ENCODE measurements at regions not wholly inside any gene's neighbourhood (a gene's known extent, or its start where the extent isn't known, plus 50 kb on each side); places are given as distances from the start of the nearest gene placed in this dataset.

DNA sequence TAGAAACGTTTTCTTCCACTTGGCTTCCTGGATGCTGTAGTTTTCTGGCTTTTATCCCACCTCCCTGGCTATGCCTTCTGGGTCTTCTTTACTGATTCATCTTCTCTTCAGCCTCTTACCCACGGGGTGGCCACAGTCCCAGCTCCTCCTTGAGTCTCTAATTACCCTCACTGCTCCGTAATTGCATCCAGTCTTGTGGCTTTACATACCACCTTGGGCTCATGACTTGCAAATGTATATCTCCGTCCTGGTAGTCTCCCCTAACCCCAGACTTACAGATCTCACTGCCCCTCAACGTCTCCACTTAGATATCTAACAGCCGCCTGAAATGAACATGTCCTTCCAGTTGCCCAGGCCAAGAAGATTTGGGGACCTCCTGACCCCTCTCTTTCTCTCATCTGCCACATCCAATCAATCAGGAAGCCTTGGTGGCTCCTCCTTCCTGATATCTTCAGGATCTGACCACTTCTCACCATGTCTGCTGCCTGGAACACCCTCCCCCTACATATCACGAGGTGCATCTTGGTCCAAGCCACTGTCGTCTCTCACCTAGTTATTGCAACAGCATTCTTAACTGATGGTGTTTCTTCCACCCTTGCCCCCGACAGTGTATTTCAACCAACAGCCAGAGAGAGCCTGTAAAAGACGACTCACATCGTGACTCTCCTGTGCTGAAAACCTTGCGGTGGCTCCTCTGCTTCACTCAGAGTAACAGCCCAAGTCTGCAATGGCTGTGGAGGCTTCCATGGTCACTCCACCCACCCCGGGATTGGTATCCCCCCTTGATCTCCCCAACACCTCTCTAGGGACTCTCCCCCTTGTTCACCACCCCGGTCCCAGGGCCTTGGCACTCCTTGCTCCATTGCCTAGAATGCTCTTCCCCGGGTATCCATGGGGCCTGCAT lies 219.0 kb upstream of the POU3F1 start:
- no peak for DNase-seq (ENCODE audit: low read depth in 2 of 2)

DNA sequence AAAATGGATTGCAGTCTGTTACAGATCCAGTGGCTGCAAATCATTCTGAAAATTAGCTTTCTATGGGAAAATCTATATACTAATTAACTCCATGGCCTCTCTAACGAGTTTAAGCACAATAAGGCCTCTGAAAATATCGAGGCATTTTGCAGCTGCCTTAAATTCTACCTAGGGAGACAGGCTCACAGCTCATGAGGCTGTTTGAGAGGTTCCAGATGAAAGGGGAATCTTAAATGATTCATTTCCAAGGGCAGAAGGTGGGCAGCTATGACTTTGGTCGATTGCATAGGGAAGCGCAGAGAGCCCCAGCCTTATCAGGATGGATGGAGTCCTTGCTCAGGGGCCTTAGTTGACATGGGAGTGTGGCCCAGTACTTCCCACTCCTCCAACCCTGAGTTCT lies 216.8 kb upstream of the POU3F1 start:
- no peak for DNase-seq (ENCODE audit: low read depth in 2 of 2)

DNA sequence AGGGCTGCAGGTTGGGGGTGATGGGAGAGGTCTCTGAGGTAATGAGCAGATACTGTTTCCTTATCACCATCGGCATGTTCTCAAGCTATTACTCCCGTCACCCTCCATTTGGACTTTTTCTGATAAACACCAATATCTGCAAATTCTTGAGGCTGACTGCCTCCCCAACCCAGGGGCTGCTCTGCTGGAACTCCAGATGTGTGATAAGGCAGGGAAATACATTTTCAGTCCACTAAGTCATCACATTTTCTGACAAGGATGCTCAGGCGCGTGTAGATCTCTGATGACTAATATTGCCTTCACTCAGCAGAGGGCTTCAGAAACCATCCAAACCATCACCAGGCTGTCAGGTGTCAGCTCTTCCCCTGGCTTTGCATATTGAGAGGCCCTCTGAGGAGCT lies 215.0 kb upstream of the POU3F1 start:
- no peak for DNase-seq (ENCODE audit: low read depth in 2 of 2)

DNA sequence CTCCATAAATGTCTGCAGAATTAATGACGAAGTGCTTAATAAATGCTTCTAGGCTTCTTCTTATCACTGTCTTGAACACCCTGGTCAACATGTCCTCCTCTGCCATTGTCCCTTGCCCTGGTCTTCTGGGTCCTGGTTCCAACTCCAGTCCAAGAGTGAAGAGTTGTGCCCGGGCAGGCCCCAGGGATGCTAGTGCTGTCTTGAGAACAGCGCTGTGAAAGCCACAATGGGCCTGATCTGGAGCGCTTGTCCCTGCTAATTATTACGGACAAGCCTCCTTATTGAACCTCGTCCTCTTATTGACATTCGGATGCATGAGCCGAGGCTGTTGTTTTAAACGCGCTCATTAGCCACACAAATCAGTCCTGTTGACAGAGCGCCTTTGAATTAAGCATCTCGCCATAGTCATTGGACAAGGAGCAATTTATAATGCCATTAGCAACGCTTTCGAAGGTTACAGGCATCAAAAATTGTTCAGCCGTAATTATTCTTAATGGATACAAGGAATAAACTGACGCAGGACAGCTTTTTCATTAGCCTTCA lies 211.6 kb upstream of the POU3F1 start:
- DNase-seq (ENCODE audit: low read depth in 2 of 2), result no peak

DNA sequence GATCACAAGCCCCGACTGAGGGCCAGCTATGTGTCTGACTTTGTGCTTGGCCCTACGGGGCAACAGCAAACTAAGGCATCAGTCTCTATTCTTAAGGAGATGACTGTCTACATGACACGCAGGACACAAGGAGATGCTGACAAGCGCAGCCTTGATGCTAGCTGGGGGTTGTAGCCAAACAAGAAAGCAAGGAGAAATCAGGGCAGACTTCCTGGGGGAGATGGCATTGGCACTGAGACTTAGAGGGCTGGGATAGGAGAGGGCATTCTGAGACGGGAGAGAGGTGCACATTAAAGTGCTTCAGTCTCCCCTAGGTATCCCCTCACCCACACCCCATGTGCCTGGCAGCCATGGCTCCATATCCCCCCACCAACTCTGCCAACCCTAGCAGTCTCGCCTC lies 210.8 kb upstream of the POU3F1 start:
- DNase-seq (ENCODE audit: low read depth in 2 of 2), result no peak

DNA sequence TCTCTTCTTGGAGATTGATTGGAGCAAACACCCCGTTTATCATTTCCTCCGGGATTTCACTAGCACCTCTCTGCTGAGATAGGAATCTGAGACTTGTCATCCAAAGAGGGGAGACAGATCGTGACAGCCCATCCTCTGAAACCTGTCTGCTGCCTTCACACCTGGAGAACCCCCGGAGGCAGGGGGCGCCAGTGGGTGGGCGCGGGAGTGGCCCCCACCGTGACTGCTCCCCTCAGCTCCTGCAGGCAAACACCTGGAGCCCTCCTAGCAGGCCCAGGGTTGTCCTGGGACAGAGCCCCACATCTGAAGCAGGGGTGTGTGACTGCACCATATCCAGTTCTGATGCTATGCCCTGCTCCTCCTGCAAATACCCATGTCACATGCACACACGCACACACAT lies 209.5 kb upstream of the POU3F1 start:
- DNase-seq (ENCODE audit: low read depth in 2 of 2), result no peak

DNA sequence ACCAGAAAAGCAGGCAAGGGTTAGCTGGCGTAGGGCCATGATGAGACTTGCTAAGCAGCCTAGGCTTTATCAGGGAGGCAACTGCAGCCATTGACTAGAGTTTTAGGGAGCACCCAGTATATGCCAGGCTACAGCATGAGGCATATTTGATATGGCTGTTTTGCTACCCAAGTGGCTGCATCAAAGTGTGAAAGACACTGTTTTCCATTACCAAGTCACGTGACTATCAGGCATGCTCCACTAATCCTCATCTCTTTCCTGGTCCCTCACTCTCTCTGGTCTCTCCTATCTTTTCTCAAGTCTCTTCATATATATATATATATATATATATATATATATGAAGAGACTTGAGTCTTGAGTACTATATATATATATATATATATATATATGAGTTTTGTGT lies 206.7 kb upstream of the POU3F1 start:
- no peak for DNase-seq (ENCODE audit: low read depth in 2 of 2)

DNA sequence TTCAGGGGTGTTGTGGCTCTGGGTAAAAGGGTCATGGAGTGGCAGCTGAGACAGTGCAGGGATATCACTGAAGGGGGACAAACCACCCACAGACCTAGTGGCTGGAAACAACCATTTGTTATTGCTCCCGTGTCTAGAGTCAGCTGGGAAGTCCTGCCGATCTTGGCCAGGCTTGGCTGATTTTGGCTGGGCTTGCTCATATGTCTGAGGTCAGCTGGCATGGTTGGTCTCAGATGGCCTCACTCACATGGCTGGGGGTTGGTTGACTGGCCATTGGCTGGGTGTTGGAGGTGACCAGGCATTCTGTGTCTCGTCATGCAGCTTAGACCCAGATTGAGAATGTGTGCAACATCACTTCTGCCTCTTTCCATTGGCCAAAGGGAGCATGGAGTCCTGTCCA lies 203.8 kb upstream of the POU3F1 start:
- no peak for DNase-seq (ENCODE audit: low read depth in 2 of 2)

DNA sequence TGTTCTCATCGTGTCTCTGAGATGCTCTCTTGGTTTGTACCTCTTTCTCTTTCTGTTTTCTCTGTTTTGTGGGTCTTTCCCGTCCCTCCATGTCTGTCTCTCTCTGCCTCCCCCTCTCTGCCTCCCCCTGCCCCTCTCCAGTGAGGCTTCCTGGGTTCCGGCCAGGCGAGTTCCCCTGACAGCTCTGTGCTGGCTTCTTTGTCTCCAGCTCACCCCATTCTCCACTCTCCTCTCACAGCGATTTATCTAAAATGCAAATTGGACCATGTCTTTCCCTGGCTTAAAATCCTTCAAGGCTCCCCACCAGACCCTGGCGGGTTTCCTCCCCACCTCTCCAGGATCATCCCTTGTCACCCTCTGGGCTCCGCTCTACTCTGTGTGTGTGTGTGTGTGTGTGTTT lies 202.4 kb upstream of the POU3F1 start:
- DNase-seq (ENCODE audit: low read depth in 2 of 2), result no peak

DNA sequence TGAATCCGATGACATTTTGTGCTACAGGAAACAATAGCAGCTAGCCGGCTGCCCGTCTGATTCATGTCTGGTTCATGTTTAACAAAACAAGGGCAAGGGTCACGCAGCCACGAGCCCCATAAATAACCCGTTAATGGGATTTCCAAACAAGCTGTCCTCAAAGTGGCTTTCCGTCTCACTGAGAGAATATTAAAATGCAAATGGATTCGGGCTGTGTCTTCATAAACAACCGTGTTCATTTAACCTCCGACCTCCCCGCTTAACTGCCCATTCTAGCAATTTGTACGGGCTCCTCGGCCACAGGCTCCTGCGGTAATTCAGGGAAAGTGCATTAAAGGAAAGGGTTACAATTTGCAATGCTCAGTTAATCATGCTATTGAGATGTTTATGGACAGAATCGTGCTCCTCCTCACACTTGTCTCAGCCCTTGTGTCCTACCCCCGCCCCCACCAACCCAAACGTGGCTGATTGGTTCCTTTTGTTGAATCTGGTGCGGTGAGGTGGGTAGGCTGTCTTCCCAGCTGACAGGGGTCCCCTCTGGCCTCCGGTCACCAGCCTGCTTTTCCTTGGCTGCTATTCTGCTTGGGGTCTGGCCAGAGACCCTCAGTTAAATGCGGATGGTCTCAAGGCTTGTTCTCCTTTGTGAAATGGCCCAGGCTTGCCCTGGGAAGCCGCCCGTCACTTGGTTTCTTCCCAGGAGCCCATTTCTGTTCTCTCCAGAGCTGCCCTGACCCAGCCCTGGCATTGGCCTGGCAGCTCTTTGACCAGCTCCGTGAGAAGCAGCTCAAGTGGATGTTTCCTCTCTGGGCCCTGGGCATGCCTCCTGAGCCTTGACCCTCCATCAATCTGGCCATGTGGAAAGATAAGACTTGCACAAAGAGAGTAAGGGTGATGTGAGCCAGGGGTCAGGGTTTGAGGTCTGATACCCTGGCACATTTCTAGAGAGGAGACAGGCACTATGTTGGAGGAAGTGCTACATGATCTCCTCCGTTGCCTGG lies 200.7 kb upstream of the POU3F1 start:
- no peak for DNase-seq (ENCODE audit: low read depth in 2 of 2)

DNA sequence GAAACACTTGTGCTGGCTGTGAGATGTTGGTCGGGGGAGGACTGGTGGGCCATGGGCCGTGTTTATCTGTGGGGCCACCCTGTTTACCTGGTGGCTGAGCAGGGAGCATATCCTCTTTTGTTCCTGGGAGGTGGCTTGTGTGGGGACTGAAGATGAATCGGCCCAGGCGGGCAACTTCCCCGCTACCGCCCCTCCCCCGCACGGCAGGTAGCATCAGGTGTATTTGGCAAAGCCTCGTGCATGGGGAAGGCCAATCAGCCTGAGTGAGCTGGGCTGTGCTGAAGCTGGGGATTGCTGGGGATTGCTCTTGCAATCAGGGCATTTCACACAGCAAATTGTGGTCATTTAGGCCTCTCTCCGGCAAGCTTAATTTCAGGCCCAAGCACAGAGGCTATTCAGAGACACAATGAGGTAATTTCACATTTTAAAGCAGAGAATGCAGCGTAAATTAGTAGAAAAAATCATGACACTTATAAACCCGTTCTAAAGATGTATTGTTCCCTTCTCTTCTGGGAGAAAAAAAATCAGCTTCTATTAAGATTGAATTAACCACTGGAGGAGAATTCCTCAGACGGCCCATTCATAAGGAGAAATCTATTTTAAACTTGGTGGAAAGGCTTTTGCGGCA lies 197.7 kb upstream of the POU3F1 start:
- DNase-seq (ENCODE audit: low read depth in 2 of 2), result no peak

DNA sequence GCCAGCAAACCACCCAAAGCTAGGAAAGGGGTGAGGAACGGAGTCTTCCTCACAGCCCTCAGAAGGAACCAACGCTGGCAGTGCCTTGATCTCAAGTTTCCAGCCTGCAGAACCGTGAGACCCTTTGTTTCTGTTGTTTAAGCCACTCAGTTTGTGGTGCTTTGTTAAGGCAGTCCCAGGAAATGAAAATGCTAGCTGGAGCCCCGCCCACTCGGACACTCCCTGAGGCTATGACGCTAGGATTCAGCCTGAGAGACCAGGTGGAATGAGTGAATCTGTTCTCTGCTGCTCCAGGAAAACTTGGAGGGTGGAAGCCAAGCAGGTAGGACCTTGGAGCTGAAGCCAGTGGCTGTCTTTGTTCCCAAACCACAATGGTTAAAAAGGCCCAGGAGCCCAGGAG lies 196.5 kb upstream of the POU3F1 start:
- no peak for DNase-seq (ENCODE audit: low read depth in 2 of 2)

DNA sequence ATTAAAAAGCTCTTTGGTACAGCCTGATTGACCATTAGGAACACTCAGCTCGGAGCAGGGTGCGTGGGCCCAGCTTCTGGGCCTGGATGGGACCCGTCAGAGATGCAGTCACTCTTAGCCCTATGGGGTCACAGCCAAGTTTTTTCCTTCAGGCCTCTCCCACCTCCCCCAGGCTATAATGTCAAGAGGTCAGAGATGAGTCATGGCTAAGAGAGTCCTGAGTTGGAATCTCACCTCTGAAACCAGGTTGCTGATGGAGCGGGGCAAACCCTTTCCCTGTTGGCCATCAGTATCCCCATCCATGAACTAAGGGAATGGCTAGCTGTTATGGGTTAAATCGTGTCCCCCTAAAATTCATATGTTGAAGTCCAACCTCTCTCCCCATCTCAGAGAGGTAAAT lies 195.9 kb upstream of the POU3F1 start:
- no peak for DNase-seq (ENCODE audit: low read depth in 2 of 2)

DNA sequence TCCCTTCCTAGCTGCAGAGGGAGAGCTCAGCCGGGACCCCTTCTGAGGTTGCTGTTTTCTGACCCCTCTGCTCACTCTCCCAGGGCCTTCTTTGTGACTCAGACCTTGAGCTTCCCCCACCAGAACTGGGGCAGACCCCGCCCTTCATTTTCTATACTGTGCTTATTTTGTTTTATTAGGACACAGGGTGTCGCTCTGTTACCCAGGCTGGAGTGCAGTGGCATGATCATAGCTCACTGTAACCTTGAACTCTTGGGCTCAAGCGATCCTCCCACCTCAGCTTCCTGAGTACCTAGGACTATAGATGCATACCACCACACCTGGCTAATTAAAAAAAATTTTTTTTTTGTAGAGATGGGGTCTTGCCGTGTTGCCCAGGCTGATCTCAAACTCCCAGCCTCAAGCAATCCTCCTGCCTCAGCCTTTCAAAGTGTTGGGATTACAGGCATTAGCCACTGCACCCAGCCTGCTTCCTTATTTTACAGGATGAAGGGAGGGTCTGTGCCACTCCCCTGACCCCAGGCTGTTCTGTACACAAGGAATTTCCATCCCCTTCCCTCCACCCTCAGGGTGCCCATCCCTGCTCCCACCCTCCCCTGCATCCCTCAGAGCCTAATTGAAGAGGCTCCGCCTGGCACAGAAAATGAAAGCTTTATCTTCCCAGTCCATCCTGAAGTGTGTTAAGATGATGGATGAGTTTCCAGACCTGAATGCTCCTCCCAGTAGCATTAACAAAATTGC lies 195.2 kb upstream of the POU3F1 start:
- no peak for DNase-seq (ENCODE audit: low read depth in 2 of 2)

DNA sequence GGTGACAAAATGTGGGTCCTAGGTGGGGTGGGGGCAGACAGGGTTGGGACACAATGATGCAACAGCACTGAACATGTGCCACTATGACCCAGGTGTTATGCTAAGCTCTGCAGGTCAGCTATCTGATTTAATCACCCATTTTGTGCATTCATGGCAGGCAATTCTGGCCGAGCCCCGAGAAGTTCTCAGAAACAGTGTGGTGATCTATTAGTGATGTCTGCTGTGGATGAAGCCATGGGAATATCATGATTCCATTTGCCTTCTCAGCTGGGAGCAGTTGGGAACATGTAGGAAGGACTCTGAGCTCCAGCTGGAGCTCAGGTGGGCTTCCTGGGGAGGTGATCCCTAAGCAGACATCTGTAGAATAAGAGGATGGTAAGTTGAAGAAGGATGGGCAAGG lies 194.0 kb upstream of the POU3F1 start:
- no peak for DNase-seq (ENCODE audit: low read depth in 2 of 2)

DNA sequence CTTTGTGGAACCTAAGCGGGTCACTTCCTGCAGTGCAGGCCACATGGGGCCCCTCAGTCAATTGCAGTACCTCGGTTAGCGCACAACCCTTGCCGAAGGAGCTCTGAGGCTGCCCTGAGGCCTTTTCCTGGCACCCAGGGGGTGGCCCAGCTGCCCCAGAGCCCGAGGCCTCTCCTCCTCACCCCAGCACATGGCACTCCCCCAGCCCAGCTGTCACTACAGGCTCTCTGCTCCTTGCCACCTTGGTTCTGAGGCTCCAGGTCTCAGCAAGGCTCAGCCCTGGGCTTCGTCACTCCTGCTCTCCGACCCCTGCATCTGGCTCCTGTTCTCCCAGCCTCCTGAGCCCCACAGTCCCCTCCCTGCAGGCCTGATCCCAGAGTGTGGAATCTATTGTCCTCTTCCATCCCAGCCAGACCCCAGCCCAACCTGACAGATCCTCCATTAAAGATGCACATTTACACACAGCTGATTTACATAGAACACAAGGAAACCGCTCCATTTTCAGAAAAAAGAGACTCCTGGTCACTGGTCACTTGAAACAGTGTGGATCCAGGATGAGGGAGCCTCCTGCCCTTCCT lies 192.8 kb upstream of the POU3F1 start:
- DNase-seq (ENCODE audit: low read depth in 2 of 2), result no peak

DNA sequence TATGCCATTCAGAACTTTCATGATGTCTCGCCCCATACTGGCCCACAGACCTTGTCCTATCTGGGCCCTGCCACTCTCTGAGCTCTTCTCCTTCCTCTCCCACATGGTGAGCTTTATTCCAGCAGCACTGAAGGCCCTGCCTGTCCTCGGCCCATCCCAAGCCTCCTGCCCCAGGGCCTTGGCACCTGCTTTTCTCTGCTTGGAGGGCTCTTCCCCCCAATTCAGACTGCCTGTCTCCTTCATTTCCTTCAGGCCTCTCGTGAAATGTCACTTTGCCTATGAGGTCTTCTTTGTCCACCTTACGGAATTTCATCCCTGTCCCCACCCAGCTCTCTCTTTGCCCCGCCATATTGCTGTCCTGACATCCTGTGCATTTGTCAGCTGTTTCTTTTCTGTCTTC lies 191.7 kb upstream of the POU3F1 start:
- no peak for DNase-seq (ENCODE audit: low read depth in 2 of 2)

DNA sequence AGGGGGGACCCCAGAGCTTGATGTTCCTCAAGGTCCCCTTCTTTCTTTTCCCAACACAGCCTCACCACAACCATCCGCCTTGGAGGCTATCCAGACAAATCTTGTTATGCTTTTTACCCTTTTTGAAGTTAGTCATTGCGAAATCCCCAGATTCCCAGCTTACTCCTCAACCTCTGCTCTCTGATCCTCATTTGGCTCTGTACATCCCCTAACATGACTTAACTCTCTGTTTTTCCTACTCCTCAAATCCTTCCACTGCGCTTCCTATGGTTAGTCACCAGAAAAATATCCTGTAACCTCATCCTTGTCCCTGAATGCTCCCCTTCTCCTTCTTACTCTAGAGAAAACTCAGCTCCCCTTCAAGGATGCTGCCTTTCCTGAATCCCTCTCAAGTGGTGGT lies 189.1 kb upstream of the POU3F1 start:
- DNase-seq (ENCODE audit: low read depth in 2 of 2), result peak; percentile 91 to 92

DNA sequence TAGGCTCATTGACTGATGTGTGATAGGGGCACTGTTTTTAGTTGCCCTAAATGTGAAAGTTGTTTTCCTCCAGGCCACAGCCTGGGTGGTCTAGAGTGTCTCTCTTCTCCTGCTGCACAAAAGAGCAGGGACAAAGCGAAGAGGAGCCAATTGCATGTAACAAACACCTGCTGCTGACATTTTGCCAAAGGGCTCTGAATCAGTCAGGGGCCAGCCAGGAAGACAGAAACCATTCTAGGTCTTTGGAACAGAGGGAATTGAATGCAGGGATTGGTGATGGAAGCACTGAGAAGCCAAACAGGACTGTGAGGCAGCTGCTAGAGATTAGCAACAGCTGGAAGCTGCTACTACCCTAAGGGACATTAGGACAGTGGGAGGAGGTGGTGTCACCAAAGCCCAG lies 185.3 kb upstream of the POU3F1 start:
- no peak for DNase-seq (ENCODE audit: low read depth in 2 of 2)

DNA sequence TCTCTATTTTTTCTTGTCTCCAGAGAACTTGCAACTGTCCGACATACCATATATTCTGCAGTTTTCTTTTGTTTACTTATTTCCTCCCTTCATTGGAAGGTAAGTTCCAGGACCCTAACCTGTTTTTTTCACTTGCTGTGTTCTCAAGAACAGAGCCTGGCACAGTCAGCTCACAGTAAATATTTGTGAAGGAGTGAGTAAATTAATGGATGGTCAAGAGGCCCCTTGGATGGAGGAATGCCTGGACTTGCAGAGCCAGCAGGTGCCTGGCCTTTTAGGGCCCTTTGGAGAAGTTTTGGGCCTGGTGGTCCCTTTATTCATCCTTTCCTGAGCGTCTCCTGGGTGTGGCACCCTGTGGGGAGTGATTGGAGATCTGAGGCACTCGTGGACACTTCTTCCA lies 182.1 kb upstream of the POU3F1 start:
- DNase-seq (ENCODE audit: low read depth in 2 of 2), result no peak

DNA sequence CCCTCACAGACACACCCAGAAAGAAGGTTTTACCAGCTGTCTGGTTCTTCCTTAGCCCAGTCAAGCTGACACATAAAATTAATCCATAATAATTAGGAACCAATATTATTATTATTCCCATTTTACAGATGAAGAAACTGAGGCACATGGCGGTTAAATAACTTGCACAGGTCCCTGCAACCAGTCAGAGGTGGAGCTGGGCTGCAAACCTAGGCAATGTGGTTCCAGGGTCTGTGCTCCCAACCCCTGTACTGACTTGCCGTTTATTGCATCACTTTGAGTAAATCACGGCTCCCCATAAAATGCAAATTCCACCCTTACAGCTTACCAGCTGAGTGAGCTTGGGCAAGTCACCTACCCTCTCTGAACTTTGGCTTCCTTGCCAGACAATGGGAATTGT lies 179.2 kb upstream of the POU3F1 start:
- DNase-seq (ENCODE audit: low read depth in 2 of 2), result no peak
